GM12878 (cell line): ENCODE measurements at regions not wholly inside any gene's neighbourhood (a gene's known extent, or its start where the extent isn't known, plus 50 kb on each side); places are given as distances from the start of the nearest gene placed in this dataset.

ENCODE experiments used
- ATAC-seq: fragments of 200-7000 bp; cut with Tn5 transposase; 3 replicates; pipeline ENCODE4 v1.9.1; 2020; ENCODE audit warnings: mild to moderate bottlenecking, moderate library complexity
- BruUV-seq: library from RNA; stranded (reverse); fragments of 400-500 nt; replicated peaks from 2 replicates; lab custom pipeline; 2021; lab: Mats Ljungman, UMichigan
- CTCF ChIA-PET: fragments of 300-600 bp; sonication (Branson Sonifier 250); formaldehyde crosslinking; extraction: SDS; loops from one replicate; lab custom pipeline; 2021; ENCODE audit warnings: inconsistent platforms; lab: Yijun Ruan, JAX
- POLR2A ChIA-PET: fragments of 350-600 bp; formaldehyde crosslinking; extraction: SDS; loops from one replicate; lab custom pipeline; 2021; ENCODE audit warnings: inconsistent platforms; lab: Charles Lee
- RAD21 ChIA-PET: fragments of 300-600 bp; sonication (Branson Sonifier 250); formaldehyde crosslinking; loops from one replicate; lab custom pipeline; 2023; ENCODE audit warnings: antibody characterized with exemption; ENCODE audit not compliant: unreplicated experiment; lab: Charles Lee
- SMC1A ChIA-PET: fragments of 300-600 bp; sonication (Branson Sonifier 250); formaldehyde crosslinking; loops from one replicate; lab custom pipeline; 2023; ENCODE audit not compliant: unreplicated experiment, uncharacterized antibody; lab: Charles Lee
- DNase-seq: peaks from one replicate; pipeline ENCODE4 v3.0.0-alpha.2; 2011; ENCODE audit warnings: low read depth, low spot score
- FAIRE-seq: peaks from 3 replicates; lab custom pipeline; 2011; peaks lifted over from hg19 to GRCh38; lab: Jason Lieb, UNC
- H2AFZ ChIP-seq: 2 replicates; pipeline ENCODE4 v1.6.0; 2011; ENCODE audit warnings: low read depth, low read length, control low read depth; ENCODE audit not compliant: control insufficient read depth
- H3K27ac ChIP-seq: 2 replicates; pipeline ENCODE4 v1.5.1; 2011; ENCODE audit warnings: control low read depth; ENCODE audit not compliant: control insufficient read depth, insufficient read depth
- H3K27me3 ChIP-seq, 2 experiments: replicated peaks in 1 of 2; 2 replicates each; pipeline versions ENCODE4 v1.6.0 to v1.6.1; 2011; ENCODE audit warnings: low read length in 1 of 2; ENCODE audit not compliant: control insufficient read depth in 2 of 2, insufficient read depth in 2 of 2
- H3K36me3 ChIP-seq, 2 experiments: 2 replicates each; pipeline ENCODE4 v1.5.1; 2011; ENCODE audit warnings: low read length in 1 of 2; ENCODE audit not compliant: control insufficient read depth in 2 of 2, insufficient read depth in 2 of 2
- H3K4me1 ChIP-seq: 2 replicates; pipeline ENCODE4 v1.6.1; 2011; ENCODE audit warnings: mild to moderate bottlenecking, low read length, moderate library complexity, mixed read lengths; ENCODE audit not compliant: control insufficient read depth, insufficient read depth
- H3K4me2 ChIP-seq: 2 replicates; pipeline ENCODE4 v1.6.0; 2011; ENCODE audit warnings: control low read depth; ENCODE audit not compliant: control insufficient read depth, insufficient read depth
- H3K4me3 ChIP-seq: fragments of 200-600 bp; sonication (generic); 2 replicates; pipeline ENCODE4 v1.5.1; 2016
- H3K79me2 ChIP-seq: 2 replicates; pipeline ENCODE4 v1.6.0; 2011; ENCODE audit warnings: low read length; ENCODE audit not compliant: control insufficient read depth, insufficient read depth
- H3K9ac ChIP-seq: 2 replicates; pipeline ENCODE4 v1.8.0; 2011; ENCODE audit warnings: low read length, control low read depth, mixed read lengths; ENCODE audit not compliant: control insufficient read depth, insufficient read depth
- H3K9me3 ChIP-seq: replicated peaks from 3 replicates; pipeline ENCODE4 v1.5.1; 2011; ENCODE audit warnings: mild to moderate bottlenecking, low read length; ENCODE audit not compliant: control insufficient read depth, insufficient read depth
- H4K20me1 ChIP-seq: 2 replicates; pipeline ENCODE4 v1.6.0; 2011; ENCODE audit not compliant: control insufficient read depth, insufficient read depth
- BHLHE40 ChIP-seq, 2 experiments: fragments of 450-650 bp in 1 of 2; IDR thresholded peaks; 2 replicates each; pipeline ENCODE4 v1.6.1; 2011 to 2017; ENCODE audit warnings: low read depth in 2 of 2, borderline replicate concordance in 1 of 2, improper control_type of control experiment in 1 of 2, low read length in 1 of 2, mild to moderate bottlenecking in 1 of 2
- CHD2 ChIP-seq: IDR thresholded peaks from 2 replicates; pipeline ENCODE4 v1.6.1; 2011; ENCODE audit warnings: low read depth, low read length, improper control_type of control experiment, borderline replicate concordance
- CHD4 ChIP-seq: fragments of 200-600 bp; sonication (generic); IDR thresholded peaks from 2 replicates; pipeline ENCODE4 v1.6.1; 2016; ENCODE audit warnings: mild to moderate bottlenecking
- HDAC2 ChIP-seq: fragments of 200-600 bp; sonication (generic); IDR thresholded peaks from 2 replicates; pipeline ENCODE4 v1.6.1; 2017
- IKZF2 ChIP-seq, 2 experiments: fragments of 450-650 bp; IDR thresholded peaks; 2 replicates each; pipeline ENCODE4 v1.6.1; 2017; ENCODE audit warnings: mild to moderate bottlenecking in 2 of 2, moderate library complexity in 2 of 2
- IRF3 ChIP-seq: fragments of 450-650 bp; IDR thresholded peaks from 2 replicates; pipeline ENCODE4 v1.6.1; 2014; ENCODE audit warnings: mild to moderate bottlenecking
- JUND ChIP-seq: IDR thresholded peaks from 2 replicates; pipeline ENCODE4 v1.6.1; 2012; ENCODE audit warnings: low read depth, mild to moderate bottlenecking, low read length, improper control_type of control experiment, moderate library complexity
- KLF5 ChIP-seq: fragments of 450-650 bp; IDR thresholded peaks from 2 replicates; pipeline ENCODE4 v1.6.1; 2014; ENCODE audit warnings: mild to moderate bottlenecking; ENCODE audit not compliant: partially characterized antibody
- MYB ChIP-seq: fragments of 150-350 bp; IDR thresholded peaks from 2 replicates; pipeline ENCODE4 v1.6.1; 2014; ENCODE audit warnings: mild to moderate bottlenecking, low read depth, low read length, borderline replicate concordance
- MYC ChIP-seq: IDR thresholded peaks from 2 replicates; pipeline ENCODE4 v1.6.1; 2011; ENCODE audit warnings: mild to moderate bottlenecking, low read length, moderate library complexity, inconsistent platforms; ENCODE audit not compliant: insufficient read depth, insufficient replicate concordance, insufficient read length, severe bottlenecking
- NKRF ChIP-seq: fragments of 450-650 bp; conservative IDR thresholded peaks from 2 replicates; pipeline ENCODE4 v1.6.1; 2017; ENCODE audit warnings: mild to moderate bottlenecking, moderate library complexity
- NR2C1 ChIP-seq: fragments of 450-650 bp; IDR thresholded peaks from 2 replicates; pipeline ENCODE4 v1.6.1; 2017; ENCODE audit warnings: antibody characterized with exemption, mild to moderate bottlenecking, moderate library complexity
- SIX5 ChIP-seq: IDR thresholded peaks from 2 replicates; pipeline ENCODE4 v1.6.1; 2011; ENCODE audit warnings: mild to moderate bottlenecking, low read depth, low read length, moderate library complexity; ENCODE audit not compliant: severe bottlenecking
- SMAD5 ChIP-seq: IDR thresholded peaks from 2 replicates; pipeline ENCODE4 v1.6.1; 2016; ENCODE audit warnings: antibody characterized with exemption, low read depth
- ZNF687 ChIP-seq: fragments of 450-650 bp; IDR thresholded peaks from 2 replicates; pipeline ENCODE4 v1.6.1; 2017; ENCODE audit warnings: mild to moderate bottlenecking, moderate library complexity
- WGBS: methylation state at CpG from one replicate; pipeline ENCODE4 v1.1.6; 2016; ENCODE audit warnings: low lambda C conversion rate; ENCODE audit not compliant: insufficient replicate concordance, insufficient coverage; ENCODE audit errors: missing lambda C conversion rate; 5-methylcytosine and 5-hydroxymethylcytosine counted together
- in situ Hi-C: fragments of 300-500 bp; cut with MboI; formaldehyde crosslinking; loops from 9 replicates; pipeline ENCODE4 v1.14.3; 2018; ENCODE audit warnings: mixed read lengths
- intact Hi-C: fragments of 100-400 bp; cut with micrococcal nuclease; formaldehyde crosslinking; loops from one replicate; pipeline ENCODE4 v1.14.2; 2022; ENCODE audit not compliant: unreplicated experiment

GRCh38 chr2:234172066-234172465 lies 121.6 kb downstream of the SPP2 start (continued):
- no peak for TF ChIP-seq MYC
- TF ChIP-seq IKZF2 (IDR thresholded peaks at IDR 0.05): no peak
- no peak for TF ChIP-seq CHD4
- TF ChIP-seq KLF5: no peak
- TF ChIP-seq BHLHE40 (IDR thresholded peaks at IDR 0.05; ENCODE audit: borderline replicate concordance in 1 of 2, low read depth in 2 of 2, low read length in 1 of 2): no peak

- POLR2A ChIA-PET: no interaction called here
- FAIRE-seq: no peak
- RAD21 ChIA-PET: no interaction called here
- no peak overlapping the region for H3K4me3 ChIP-seq
- H3K36me3 ChIP-seq: no peaks in the 10 kb centered on the region
- in situ Hi-C loops: no loop called here
- WGBS: 83% methylated on average over 12 of the region's 14 CpGs
- H3K9ac ChIP-seq: no peak overlapping the region
- TF ChIP-seq SIX5: no peak
- TF ChIP-seq NKRF: no peak
- no peak for TF ChIP-seq IRF3
- no peak for TF ChIP-seq SMAD5
- no peak for TF ChIP-seq CHD2
- TF ChIP-seq NR2C1: no peak
- TF ChIP-seq ZNF687: no peak
- TF ChIP-seq HDAC2: no peak
- TF ChIP-seq JUND: no peak
- no peak for TF ChIP-seq MYB
- TF ChIP-seq, all 136 proteins: peak for 0
- SMC1A ChIA-PET: no interaction called here
- H2AFZ ChIP-seq: no peak overlapping the region
- ATAC-seq: no peak
- BruUV-seq: no TSS peak
- CTCF ChIA-PET: no interaction called here
- H3K79me2 ChIP-seq: no peaks in the 10 kb centered on the region
- H3K9me3 ChIP-seq: no peaks in the 10 kb centered on the region
- no peaks in the 10 kb centered on the region for H3K4me1 ChIP-seq
- intact Hi-C loops: no loop called here
- H3K27ac ChIP-seq: no peak overlapping the region
- no peak for DNase-seq
- no peak overlapping the region for H3K4me2 ChIP-seq
- no peaks in the 10 kb centered on the region for H4K20me1 ChIP-seq
- H3K27me3 ChIP-seq: no peaks in the 10 kb centered on the region
Observed at GRCh38 chr2:234171666-234172065, 121.2 kb downstream of the SPP2 start.
